Neuronal stem cell (in vitro differentiated cells): ENCODE measurements at regions not wholly inside any gene's neighbourhood (a gene's known extent, or its start where the extent isn't known, plus 50 kb on each side); places are given as distances from the start of the nearest gene placed in this dataset.

ENCODE experiments used
- DNase-seq: peaks from one replicate; pipeline ENCODE4 v3.0.0-alpha.2; 2013; ENCODE audit warnings: low spot score
- H2AFZ ChIP-seq: one replicate; pipeline ENCODE4 v1.6.1; 2013; ENCODE audit warnings: mild to moderate bottlenecking, low read length, inconsistent platforms
- H2AK5ac ChIP-seq: 2 replicates; pipeline ENCODE4 v1.6.1; 2013; ENCODE audit warnings: low read depth, mild to moderate bottlenecking, inconsistent platforms, low read length, moderate library complexity, mixed read lengths
- H2BK120ac ChIP-seq: 2 replicates; pipeline ENCODE4 v1.6.1; 2013; ENCODE audit warnings: low read depth, mild to moderate bottlenecking, inconsistent platforms, low read length, moderate library complexity, mixed read lengths
- H2BK12ac ChIP-seq: one replicate; pipeline ENCODE4 v1.6.1; 2013; ENCODE audit warnings: low read length, inconsistent platforms
- H2BK15ac ChIP-seq: 2 replicates; pipeline ENCODE4 v1.6.1; 2013; ENCODE audit warnings: mild to moderate bottlenecking, low read length, inconsistent platforms, mixed read lengths
- H2BK5ac ChIP-seq: one replicate; pipeline ENCODE4 v1.6.1; 2013; ENCODE audit warnings: inconsistent platforms, mild to moderate bottlenecking, low read length, moderate library complexity
- H3K14ac ChIP-seq: one replicate; pipeline ENCODE4 v1.6.1; 2013; ENCODE audit warnings: low read length, inconsistent platforms
- H3K18ac ChIP-seq: 2 replicates; pipeline ENCODE4 v1.6.1; 2013; ENCODE audit warnings: low read length, inconsistent platforms
- H3K23ac ChIP-seq: 2 replicates; pipeline ENCODE4 v1.6.1; 2013; ENCODE audit warnings: low read depth, mild to moderate bottlenecking, mixed read lengths, low read length, inconsistent platforms; ENCODE audit not compliant: poor library complexity
- H3K27ac ChIP-seq: replicated peaks from 3 replicates; pipeline ENCODE4 v1.5.1; 2013; ENCODE audit warnings: low read length, inconsistent platforms
- H3K27me3 ChIP-seq, 3 experiments: 2 replicates each; pipeline ENCODE4 v1.6.1; 2013; ENCODE audit warnings: low read length in 3 of 3, mild to moderate bottlenecking in 2 of 3, inconsistent platforms in 1 of 3, low read depth in 1 of 3, mixed read lengths in 1 of 3, moderate library complexity in 1 of 3; ENCODE audit not compliant: control insufficient read depth in 3 of 3, insufficient read depth in 3 of 3
- H3K36me3 ChIP-seq, 2 donors: replicated peaks in 1 of 2; 2 replicates each; pipeline ENCODE4 v1.6.1; 2013; ENCODE audit warnings: low read length in 2 of 2; ENCODE audit not compliant: control insufficient read depth in 2 of 2, insufficient read depth in 2 of 2
- H3K4ac ChIP-seq: 2 replicates; pipeline ENCODE4 v1.6.1; 2013; ENCODE audit warnings: inconsistent platforms, mild to moderate bottlenecking, low read length, moderate library complexity
- H3K4me1 ChIP-seq, 2 donors: 1 replicate in 1 of 2; 2 replicates in 1 of 2; pipeline ENCODE4 v1.6.1; 2013; ENCODE audit warnings: low read length in 2 of 2, low read depth in 1 of 2; ENCODE audit not compliant: control insufficient read depth in 2 of 2, insufficient read depth in 1 of 2
- H3K4me2 ChIP-seq: one replicate; pipeline ENCODE4 v1.6.1; 2013; ENCODE audit warnings: mild to moderate bottlenecking, low read length, inconsistent platforms; ENCODE audit not compliant: insufficient read depth, poor library complexity, severe bottlenecking
- H3K4me3 ChIP-seq, 2 donors: 2 replicates each; pipeline ENCODE4 v1.5.1; 2013; ENCODE audit warnings: low read length in 2 of 2, mild to moderate bottlenecking in 2 of 2, inconsistent platforms in 1 of 2, moderate library complexity in 1 of 2
- H3K79me1 ChIP-seq: one replicate; pipeline ENCODE4 v1.6.1; 2013; ENCODE audit warnings: low read depth, mild to moderate bottlenecking, inconsistent platforms, low read length, moderate library complexity
- H3K9ac ChIP-seq: one replicate; pipeline ENCODE4 v1.6.1; 2013; ENCODE audit warnings: mild to moderate bottlenecking, low read depth, low read length, inconsistent platforms; ENCODE audit not compliant: poor library complexity
- H3K9me3 ChIP-seq, 2 donors: replicated peaks in 1 of 2; 2 replicates each; pipeline versions ENCODE3 to v1.6.1; 2013; ENCODE audit warnings: low read length in 2 of 2, mild to moderate bottlenecking in 2 of 2, inconsistent platforms in 1 of 2, low read depth in 1 of 2, mixed read lengths in 1 of 2, moderate library complexity in 1 of 2; ENCODE audit not compliant: control insufficient read depth in 2 of 2, insufficient read depth in 1 of 2
- H4K8ac ChIP-seq: one replicate; pipeline ENCODE4 v1.6.1; 2013; ENCODE audit warnings: low read depth, mild to moderate bottlenecking, inconsistent platforms, low read length, moderate library complexity
- H4K91ac ChIP-seq: one replicate; pipeline ENCODE4 v1.6.1; 2013; ENCODE audit warnings: low read length, low read depth, mild to moderate bottlenecking, inconsistent platforms; ENCODE audit not compliant: poor library complexity
- WGBS, 2 donors: extraction: QIAGEN DNeasy Blood & Tissue Kit; methylation state at CpG; one replicate each; pipeline ENCODE4 v1.1.7; 2013; ENCODE audit warnings: missing lambda C conversion rate in 2 of 2, mixed read lengths in 1 of 2; ENCODE audit not compliant: insufficient read length in 2 of 2, insufficient replicate concordance in 1 of 2; ENCODE audit errors: extremely low coverage in 2 of 2; 5-methylcytosine and 5-hydroxymethylcytosine counted together

DNA sequence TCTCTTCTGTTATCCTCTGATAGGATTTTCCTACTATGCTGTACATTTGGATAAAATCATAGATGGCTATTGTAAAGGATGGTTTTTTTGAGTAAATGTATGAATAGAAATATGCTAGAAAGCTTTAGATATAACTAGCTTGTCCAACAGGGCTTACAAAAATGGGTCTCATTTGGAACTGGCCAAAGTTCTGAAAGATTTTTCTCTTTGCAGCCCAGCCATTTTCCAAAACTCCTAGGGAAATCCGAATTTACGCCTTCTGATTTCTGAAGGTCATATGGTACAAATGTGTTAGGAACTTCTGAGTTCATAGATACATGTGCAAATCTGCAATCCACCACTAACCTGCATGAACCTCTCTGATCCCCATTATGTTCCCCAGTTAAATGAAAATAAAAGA lies 603.9 kb upstream of the C9orf72 start:
- Histone ChIP-seq H3K27me3 (no peaks in the 10 kb centered on the region), H2BK5ac (no peak overlapping the region), H2BK120ac (no peak overlapping the region), H3K4me2 (no peak overlapping the region), H2AK5ac (no peak overlapping the region), H2BK15ac (no peak overlapping the region), H2AFZ (no peak overlapping the region), H4K91ac (no peak overlapping the region), H3K36me3 (no peaks in the 10 kb centered on the region), H3K79me1 (no peaks in the 10 kb centered on the region), H3K4me1 (no peaks in the 10 kb centered on the region), H3K14ac (no peak overlapping the region), H2BK12ac (no peak overlapping the region), H3K9ac (no peak overlapping the region), H3K4ac (no peak overlapping the region), H3K27ac (no peak overlapping the region), H3K4me3 (no peak overlapping the region), H3K23ac (no peak overlapping the region), H4K8ac (no peak overlapping the region), H3K9me3 (no peaks in the 10 kb centered on the region), H3K18ac (no peak overlapping the region)
- no peak for DNase-seq
- no CpG with 5 or more reads among the region's 2 CpGs for WGBS, 2 donors

DNA sequence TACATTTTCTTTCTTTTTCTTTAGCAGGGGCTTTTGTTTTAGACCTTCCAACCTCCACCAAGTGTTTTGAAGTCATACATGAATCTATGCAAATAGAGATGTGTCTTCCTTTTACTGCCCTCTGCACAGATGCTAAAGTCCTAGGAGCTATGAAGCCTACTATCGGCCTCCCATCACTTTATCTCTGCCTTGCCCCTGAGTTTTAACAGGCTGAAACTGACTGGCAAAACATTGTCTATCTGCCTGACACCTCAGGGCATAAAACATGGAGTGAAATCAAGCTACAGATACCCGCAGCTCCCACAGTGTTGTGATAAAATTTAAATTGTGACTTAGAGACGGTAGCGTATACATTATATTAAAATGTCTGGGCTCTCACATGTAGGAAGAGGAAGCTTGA lies 604.6 kb upstream of the C9orf72 start:
- Histone ChIP-seq H3K9ac (no peak overlapping the region), H3K9me3 (no peaks in the 10 kb centered on the region), H3K36me3 (no peaks in the 10 kb centered on the region), H3K4ac (no peak overlapping the region), H2BK120ac (no peak overlapping the region), H4K8ac (no peak overlapping the region), H3K27me3 (no peaks in the 10 kb centered on the region), H2BK5ac (no peak overlapping the region), H2AFZ (no peak overlapping the region), H4K91ac (no peak overlapping the region), H3K18ac (no peak overlapping the region), H3K23ac (no peak overlapping the region), H2BK12ac (no peak overlapping the region), H3K79me1 (no peaks in the 10 kb centered on the region), H3K4me2 (no peak overlapping the region), H3K27ac (no peak overlapping the region), H2AK5ac (no peak overlapping the region), H2BK15ac (no peak overlapping the region), H3K14ac (no peak overlapping the region), H3K4me3 (no peak overlapping the region), H3K4me1 (no peaks in the 10 kb centered on the region)
- DNase-seq = no peak
- no CpG with 5 or more reads among the region's 4 CpGs for WGBS, 2 donors

DNA sequence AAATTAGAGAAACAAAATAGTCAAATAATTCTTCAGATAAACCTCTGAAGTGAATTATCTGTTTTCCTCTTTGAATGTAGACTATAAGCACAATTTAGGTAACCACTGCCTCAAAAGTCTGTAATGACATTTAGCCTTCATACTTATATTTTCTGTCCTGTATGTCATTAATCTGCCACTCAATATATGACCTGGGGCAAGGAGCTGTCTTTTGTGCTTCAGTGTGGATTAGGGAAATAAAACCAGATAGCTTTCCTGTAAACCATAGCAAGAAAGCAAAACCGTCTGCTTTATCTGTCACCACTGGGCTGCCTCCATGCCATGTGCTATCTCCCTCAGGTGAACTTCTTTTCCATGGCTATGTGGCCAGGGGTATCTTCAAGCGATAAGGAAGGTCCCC lies 606.6 kb upstream of the C9orf72 start:
- Histone ChIP-seq H2BK15ac (no peak overlapping the region), H3K23ac (no peak overlapping the region), H2BK12ac (no peak overlapping the region), H3K27ac (no peak overlapping the region), H3K27me3 (no peaks in the 10 kb centered on the region), H3K9me3 (no peaks in the 10 kb centered on the region), H3K14ac (no peak overlapping the region), H4K91ac (no peak overlapping the region), H3K79me1 (no peaks in the 10 kb centered on the region), H3K36me3 (no peaks in the 10 kb centered on the region), H2AK5ac (no peak overlapping the region), H3K4ac (no peak overlapping the region), H3K4me1 (no peaks in the 10 kb centered on the region), H3K9ac (no peak overlapping the region), H3K18ac (no peak overlapping the region), H2BK5ac (no peak overlapping the region), H3K4me3 (no peak overlapping the region), H2BK120ac (no peak overlapping the region), H2AFZ (no peak overlapping the region), H3K4me2 (no peak overlapping the region), H4K8ac (no peak overlapping the region)
- DNase-seq = no peak
- no CpG with 5 or more reads among the region's 2 CpGs for WGBS, 2 donors

DNA sequence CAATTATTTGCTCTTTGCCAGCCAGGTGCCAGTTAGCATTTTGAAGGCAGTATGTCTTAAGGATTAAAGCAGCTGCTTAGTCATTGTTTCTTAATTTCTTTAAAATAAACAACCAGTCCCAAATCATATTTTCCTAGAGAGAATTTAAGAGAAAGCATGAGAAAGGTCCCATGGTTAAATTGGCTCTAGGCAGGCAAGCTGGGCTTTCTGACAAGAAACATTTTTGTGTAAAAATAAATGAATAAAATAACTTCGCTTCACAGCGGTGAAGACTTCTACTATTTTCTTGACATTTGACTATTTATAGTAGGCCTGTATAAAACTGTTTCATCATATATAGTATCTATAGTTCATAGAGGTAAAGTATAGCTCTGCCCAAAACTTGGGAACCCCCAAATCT lies 617.7 kb upstream of the C9orf72 start:
- Histone ChIP-seq H3K4me1 (no peaks in the 10 kb centered on the region), H2AK5ac (no peak overlapping the region), H3K14ac (no peak overlapping the region), H3K4me3 (no peak overlapping the region), H3K18ac (no peak overlapping the region), H2BK15ac (no peak overlapping the region), H3K23ac (no peak overlapping the region), H2BK5ac (no peak overlapping the region), H3K79me1 (no peaks in the 10 kb centered on the region), H2BK120ac (no peak overlapping the region), H3K4ac (no peak overlapping the region), H3K27me3 (no peaks in the 10 kb centered on the region), H4K91ac (no peak overlapping the region), H4K8ac (no peak overlapping the region), H2AFZ (no peak overlapping the region), H3K4me2 (no peak overlapping the region), H3K27ac (no peak overlapping the region), H2BK12ac (no peak overlapping the region), H3K9ac (no peak overlapping the region), H3K9me3 (no peaks in the 10 kb centered on the region), H3K36me3 (no peaks in the 10 kb centered on the region)
- DNase-seq = no peak
- WGBS, 2 donors = no CpG with 5 or more reads among the region's 2 CpGs
